GM18517 (cell line): ENCODE measurements at regions not wholly inside any gene's neighbourhood (a gene's known extent, or its start where the extent isn't known, plus 50 kb on each side); places are given as distances from the start of the nearest gene placed in this dataset.
"Not testable (repeated sequence)": the region's sequence is repeated elsewhere in the genome, so short reads cannot be mapped to it uniquely, and the experiment has no call there.

Experiments
- ATAC-seq: cut with Tn5 transposase; IDR thresholded peaks from one replicate; pipeline ENCODE4 v1.9.1; 2021; ENCODE audit warnings: mild to moderate bottlenecking, moderate library complexity; ENCODE audit not compliant: unreplicated experiment

GRCh38 chr12:114817571-114818425 lies 133.8 kb upstream of the TBX3 start:
- ATAC-seq = no peak

- no peak for ATAC-seq
These were observed 131.2 kb upstream of the TBX3 start for GRCh38 chr12:114815026-114815795.

GRCh38 chr12:114812858-114813761 lies 129.1 kb upstream of the TBX3 start:
- no peak for ATAC-seq

GRCh38 chr12:114812384-114812783 lies 128.4 kb upstream of the TBX3 start:
- no peak for ATAC-seq

- ATAC-seq = no peak
These were observed 125.1 kb upstream of the TBX3 start for GRCh38 chr12:114809097-114809496.

GRCh38 chr12:114801381-114801780 lies 117.4 kb upstream of the TBX3 start:
- not testable (repeated sequence) for ATAC-seq

- not testable (repeated sequence) for ATAC-seq
These were observed 116.6 kb upstream of the TBX3 start for GRCh38 chr12:114800566-114800965.

- no peak for ATAC-seq
These were observed 115.9 kb upstream of the TBX3 start for GRCh38 chr12:114799574-114800487.

GRCh38 chr12:114794049-114794558 lies 110.1 kb upstream of the TBX3 start:
- ATAC-seq = no peak

GRCh38 chr12:114790276-114790675 lies 106.3 kb upstream of the TBX3 start:
- ATAC-seq = no peak

- ATAC-seq = no peak
These were observed 105.8 kb upstream of the TBX3 start for GRCh38 chr12:114789821-114790220.

- ATAC-seq = no peak
These were observed 105.3 kb upstream of the TBX3 start for GRCh38 chr12:114789276-114789675.

GRCh38 chr12:114784526-114784925 lies 100.6 kb upstream of the TBX3 start:
- ATAC-seq = no peak

- no peak for ATAC-seq
These were observed 99.2 kb upstream of the TBX3 start for GRCh38 chr12:114783089-114783618.

- ATAC-seq = no peak
These were observed 96.9 kb upstream of the TBX3 start for GRCh38 chr12:114780746-114781399.

- no peak for ATAC-seq
These were observed 95.7 kb upstream of the TBX3 start for GRCh38 chr12:114779647-114780046.

GRCh38 chr12:114779186-114779585 lies 95.2 kb upstream of the TBX3 start:
- ATAC-seq = no peak

- ATAC-seq = no peak
These were observed 92.9 kb upstream of the TBX3 start for GRCh38 chr12:114776731-114777442.
